ENCODE measurements at regions not wholly inside any gene's neighbourhood (a gene's known extent, or its start where the extent isn't known, plus 50 kb on each side); places are given as distances from the start of the nearest gene placed in this dataset.

GRCh38 chr4:36930562-36931111, 313.9 kb upstream of the NWD2 start:
- TF ChIP-seq EP300 (IDR thresholded peaks at IDR 0.05) (no peak), RCOR1 (IDR thresholded peaks at IDR 0.05; ENCODE audit: low read depth, low read length) (no peak), PHF8 (IDR thresholded peaks at IDR 0.05; ENCODE audit: borderline replicate concordance, low read depth) (no peak), POLR2A (IDR thresholded peaks at IDR 0.05; ENCODE audit: low read length) (no peak), MAX (IDR thresholded peaks at IDR 0.05) (no peak), CEBPB (IDR thresholded peaks at IDR 0.05) (no peak), KDM1A (IDR thresholded peaks at IDR 0.05; ENCODE audit: low read depth) (no peak), MAFK (IDR thresholded peaks at IDR 0.05; ENCODE audit: partially characterized antibody) (no peak), SMC3 (IDR thresholded peaks at IDR 0.05) (no peak), NFE2L2 (conservative IDR thresholded peaks at IDR 0.05; ENCODE audit: low read length) (no peak)
- TF ChIP-seq, protein P1, sequence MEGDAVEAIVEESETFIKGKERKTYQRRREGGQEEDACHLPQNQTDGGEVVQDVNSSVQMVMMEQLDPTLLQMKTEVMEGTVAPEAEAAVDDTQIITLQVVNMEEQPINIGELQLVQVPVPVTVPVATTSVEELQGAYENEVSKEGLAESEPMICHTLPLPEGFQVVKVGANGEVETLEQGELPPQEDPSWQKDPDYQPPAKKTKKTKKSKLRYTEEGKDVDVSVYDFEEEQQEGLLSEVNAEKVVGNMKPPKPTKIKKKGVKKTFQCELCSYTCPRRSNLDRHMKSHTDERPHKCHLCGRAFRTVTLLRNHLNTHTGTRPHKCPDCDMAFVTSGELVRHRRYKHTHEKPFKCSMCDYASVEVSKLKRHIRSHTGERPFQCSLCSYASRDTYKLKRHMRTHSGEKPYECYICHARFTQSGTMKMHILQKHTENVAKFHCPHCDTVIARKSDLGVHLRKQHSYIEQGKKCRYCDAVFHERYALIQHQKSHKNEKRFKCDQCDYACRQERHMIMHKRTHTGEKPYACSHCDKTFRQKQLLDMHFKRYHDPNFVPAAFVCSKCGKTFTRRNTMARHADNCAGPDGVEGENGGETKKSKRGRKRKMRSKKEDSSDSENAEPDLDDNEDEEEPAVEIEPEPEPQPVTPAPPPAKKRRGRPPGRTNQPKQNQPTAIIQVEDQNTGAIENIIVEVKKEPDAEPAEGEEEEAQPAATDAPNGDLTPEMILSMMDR (IDR thresholded peaks at IDR 0.05): no peak
